Activated CD8-positive, alpha-beta memory T cell treated with anti-CD3 and anti-CD28 coated beads, Interleukin-2, amount 10 ng/mL, durations not matched to agents 7 days and 5 days (primary cell): ENCODE measurements at regions not wholly inside any gene's neighbourhood (a gene's known extent, or its start where the extent isn't known, plus 50 kb on each side); places are given as distances from the start of the nearest gene placed in this dataset.

ENCODE experiments used
- ATAC-seq: fragments of 150-1000 bp; cut with Tn5 transposase; one replicate; pipeline ENCODE4 v1.10.0; 2021; ENCODE audit warnings: moderate library complexity
- CTCF ChIA-PET: fragments of 350-600 bp; sonication (Branson Sonifier 250); formaldehyde crosslinking; loops from one replicate; lab custom pipeline; 2021; ENCODE audit warnings: antibody characterized with exemption; lab: Charles Lee
- DNase-seq: peaks from one replicate; pipeline ENCODE4 v3.0.0-alpha.2; 2020
- H3K27ac Mint-ChIP-seq: one replicate; pipeline ENCODE4 v1.8.0; 2021; ENCODE audit warnings: mild to moderate bottlenecking, mixed read lengths
- H3K27me3 Mint-ChIP-seq: one replicate; pipeline ENCODE4 v1.8.0; 2021; ENCODE audit warnings: mixed read lengths
- H3K36me3 Mint-ChIP-seq: one replicate; pipeline ENCODE4 v1.8.0; 2021; ENCODE audit warnings: mild to moderate bottlenecking, mixed read lengths
- H3K4me1 Mint-ChIP-seq: one replicate; pipeline ENCODE4 v1.8.0; 2021; ENCODE audit warnings: mixed read lengths
- H3K4me3 Mint-ChIP-seq: one replicate; pipeline ENCODE4 v1.8.0; 2021; ENCODE audit warnings: mild to moderate bottlenecking, moderate library complexity, mixed read lengths
- H3K9me3 Mint-ChIP-seq: one replicate; pipeline ENCODE4 v1.8.0; 2022; ENCODE audit warnings: low read depth, mixed read lengths

DNA sequence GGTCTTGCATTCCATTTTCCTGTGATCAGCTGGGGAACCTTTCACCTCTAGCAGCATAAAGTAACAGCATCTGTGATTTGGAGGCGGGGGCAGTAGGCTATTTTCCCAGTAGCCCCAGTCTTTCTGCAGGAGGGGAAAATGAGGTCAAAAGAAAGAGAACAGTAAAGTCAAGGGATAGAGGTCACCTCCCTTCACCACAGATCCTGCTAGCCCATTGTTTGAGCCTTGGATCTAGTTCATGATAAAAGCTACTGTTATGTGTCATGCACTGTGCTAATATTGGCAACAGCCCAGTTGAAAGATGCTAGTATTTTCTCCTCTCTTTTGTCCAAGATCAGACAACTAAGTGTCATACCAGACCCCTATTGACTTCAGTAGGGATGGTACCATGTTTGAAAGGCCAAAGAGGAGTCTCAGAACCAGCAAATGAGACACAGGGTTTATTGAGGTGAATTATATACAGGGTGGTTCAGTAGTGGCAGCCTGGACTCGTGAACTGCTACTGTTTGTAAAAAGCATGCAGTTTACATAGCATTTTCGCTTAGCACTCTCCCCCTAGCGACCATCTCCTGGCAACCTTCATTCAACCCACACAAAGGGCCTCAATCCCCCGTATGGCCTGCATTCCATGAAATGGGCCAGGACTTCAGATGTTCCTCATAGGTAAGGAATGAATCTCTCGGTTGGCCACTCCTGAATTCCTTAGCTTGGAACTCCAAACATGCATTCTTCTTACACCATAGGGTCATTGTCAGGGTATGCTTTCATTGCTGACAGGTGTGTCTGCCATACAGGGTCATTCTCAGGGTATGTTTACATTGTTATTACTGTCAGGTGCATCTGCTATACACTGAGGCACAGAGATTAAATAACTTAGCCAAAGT, 170.0 kb upstream of the FRMPD4 start:
- H3K4me3 Mint-ChIP-seq: no peak overlapping the region
- H3K27ac Mint-ChIP-seq: no peak overlapping the region
- CTCF ChIA-PET: no interaction called here
- ATAC-seq (no peak), DNase-seq (no peak)
- H3K9me3 Mint-ChIP-seq: no peaks in the 10 kb centered on the region
- H3K4me1 Mint-ChIP-seq: no peaks in the 10 kb centered on the region
- no peaks in the 10 kb centered on the region for H3K36me3 Mint-ChIP-seq
- H3K27me3 Mint-ChIP-seq: no peaks in the 10 kb centered on the region

DNA sequence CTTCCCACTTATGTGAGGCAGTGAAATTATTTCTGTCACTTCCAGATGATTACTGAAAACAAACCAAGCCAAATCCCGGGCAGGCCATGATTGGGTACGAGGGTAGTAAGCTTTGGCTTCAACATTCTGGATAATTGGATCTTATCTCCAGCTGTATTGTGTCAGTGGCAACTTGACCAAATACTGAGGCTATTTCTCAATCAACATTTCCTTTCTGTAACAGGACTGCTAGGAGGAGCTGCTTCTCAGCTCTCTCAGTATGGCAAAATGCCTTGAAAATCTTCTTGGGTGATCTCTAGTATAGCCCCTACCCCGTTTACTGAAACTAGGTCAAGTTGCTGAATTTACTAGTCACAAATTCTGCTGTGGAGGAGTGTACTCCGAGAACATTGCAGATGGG, 169.3 kb upstream of the FRMPD4 start:
- DNase-seq (no peak), ATAC-seq (no peak)
- no peak overlapping the region for H3K27ac Mint-ChIP-seq
- no peak overlapping the region for H3K4me3 Mint-ChIP-seq
- CTCF ChIA-PET: no interaction called here
- no peaks in the 10 kb centered on the region for H3K4me1 Mint-ChIP-seq
- no peaks in the 10 kb centered on the region for H3K36me3 Mint-ChIP-seq
- H3K27me3 Mint-ChIP-seq: no peaks in the 10 kb centered on the region
- no peaks in the 10 kb centered on the region for H3K9me3 Mint-ChIP-seq

GRCh38 chrX:11970578-11971359, 167.5 kb upstream of the FRMPD4 start:
- DNase-seq (no peak), ATAC-seq (no peak)
- CTCF ChIA-PET: no interaction called here
- Mint-ChIP-seq H3K4me1 (no peaks in the 10 kb centered on the region), H3K36me3 (no peaks in the 10 kb centered on the region), H3K27me3 (no peaks in the 10 kb centered on the region), H3K9me3 (no peaks in the 10 kb centered on the region), H3K27ac (no peak overlapping the region), H3K4me3 (no peak overlapping the region)

GRCh38 chrX:11976663-11977062, 161.6 kb upstream of the FRMPD4 start:
- Mint-ChIP-seq H3K27me3 (no peaks in the 10 kb centered on the region), H3K9me3 (no peaks in the 10 kb centered on the region), H3K27ac (no peak overlapping the region), H3K4me3 (no peak overlapping the region), H3K36me3 (no peaks in the 10 kb centered on the region), H3K4me1 (no peaks in the 10 kb centered on the region)
- DNase-seq (no peak), ATAC-seq (no peak)
- CTCF ChIA-PET: no interaction called here

DNA sequence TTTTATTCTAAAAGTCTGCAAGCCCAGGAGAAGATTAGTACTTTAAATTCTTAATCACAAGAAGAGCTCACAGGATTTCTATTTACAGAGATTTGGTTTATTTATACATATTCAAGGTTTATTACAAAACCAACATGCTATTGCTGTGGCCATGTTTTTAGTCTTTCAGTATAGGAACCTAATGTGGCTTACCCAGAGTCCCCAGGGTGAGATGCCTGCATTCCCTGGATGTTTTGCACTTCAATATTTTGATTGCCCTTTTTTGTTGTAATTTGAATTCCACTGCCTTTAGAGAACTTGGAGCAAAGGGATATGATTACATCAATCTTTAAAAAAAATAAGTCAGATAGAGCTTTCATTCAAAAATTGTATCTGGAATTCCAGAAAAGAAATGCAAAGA, 146.0 kb upstream of the FRMPD4 start:
- Mint-ChIP-seq H3K4me3 (no peak overlapping the region), H3K36me3 (no peaks in the 10 kb centered on the region), H3K27ac (no peak overlapping the region), H3K27me3 (no peaks in the 10 kb centered on the region), H3K4me1 (no peaks in the 10 kb centered on the region), H3K9me3 (no peaks in the 10 kb centered on the region)
- no peak for DNase-seq
- CTCF ChIA-PET: no interaction called here
- ATAC-seq: no peak

- ATAC-seq: no peak
- no peaks in the 10 kb centered on the region for H3K27me3 Mint-ChIP-seq
- no peaks in the 10 kb centered on the region for H3K9me3 Mint-ChIP-seq
- H3K4me3 Mint-ChIP-seq: no peak overlapping the region
- CTCF ChIA-PET: no interaction called here
- DNase-seq: no peak
- H3K27ac Mint-ChIP-seq: no peak overlapping the region
- H3K4me1 Mint-ChIP-seq: no peaks in the 10 kb centered on the region
- H3K36me3 Mint-ChIP-seq: no peaks in the 10 kb centered on the region
These were observed 143.1 kb upstream of the FRMPD4 start for GRCh38 chrX:11995146-11995545.

GRCh38 chrX:11996810-11997209, 141.5 kb upstream of the FRMPD4 start:
- no peak overlapping the region for H3K27ac Mint-ChIP-seq

GRCh38 chrX:11998944-11999343, 139.3 kb upstream of the FRMPD4 start:
- no peak overlapping the region for H3K27ac Mint-ChIP-seq
- H3K36me3 Mint-ChIP-seq: no peaks in the 10 kb centered on the region
- CTCF ChIA-PET: no interaction called here
- H3K4me3 Mint-ChIP-seq: no peak overlapping the region
- H3K4me1 Mint-ChIP-seq: no peaks in the 10 kb centered on the region
- no peak for DNase-seq
- H3K27me3 Mint-ChIP-seq: no peaks in the 10 kb centered on the region
- ATAC-seq: no peak
- H3K9me3 Mint-ChIP-seq: no peaks in the 10 kb centered on the region

More at GRCh38 chrX:11996810-11997209, 141.5 kb upstream of the FRMPD4 start:
- no peak for ATAC-seq
- Mint-ChIP-seq H3K27me3 (no peaks in the 10 kb centered on the region), H3K36me3 (no peaks in the 10 kb centered on the region), H3K4me3 (no peak overlapping the region), H3K4me1 (no peaks in the 10 kb centered on the region), H3K9me3 (no peaks in the 10 kb centered on the region)
- DNase-seq: no peak
- CTCF ChIA-PET: no interaction called here

DNA sequence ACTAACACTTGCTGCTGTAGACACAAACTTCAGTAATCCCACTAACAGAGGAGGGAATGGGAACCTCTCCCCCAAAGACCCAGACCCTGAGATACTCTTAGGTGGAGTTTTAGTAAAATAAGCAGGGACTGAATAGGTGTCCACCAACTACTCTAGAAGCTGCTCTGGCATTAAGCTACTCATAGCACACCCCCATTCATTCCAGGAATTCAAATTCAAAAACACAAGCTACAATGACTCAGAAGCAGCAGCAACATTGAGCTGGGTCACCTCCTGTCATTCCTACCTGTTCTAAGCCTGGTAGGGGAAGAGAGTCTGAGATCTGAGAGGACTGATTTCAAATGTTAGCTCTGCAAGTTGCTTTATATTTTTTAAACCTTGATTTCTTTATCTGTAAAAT, 135.4 kb upstream of the FRMPD4 start:
- CTCF ChIA-PET: no interaction called here

DNA sequence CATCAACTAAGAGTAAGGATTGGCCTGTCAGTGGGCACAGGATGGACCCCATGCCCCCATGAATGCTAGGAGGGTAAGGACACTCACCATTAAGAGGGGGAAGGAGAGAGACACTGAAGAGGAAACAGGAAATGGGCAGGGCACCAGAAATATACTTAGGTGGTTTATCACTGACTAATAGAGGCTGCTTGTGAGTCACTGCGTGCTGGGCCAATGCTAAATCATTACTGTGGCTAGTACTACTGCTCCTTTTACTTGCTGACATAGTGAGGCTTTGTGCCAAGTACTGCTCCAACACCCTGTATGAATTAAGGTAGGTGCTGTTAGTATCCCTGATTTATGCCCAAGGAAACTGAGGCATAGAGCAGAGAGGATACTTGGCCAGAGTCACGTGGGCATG, 130.4 kb upstream of the FRMPD4 start:
- Mint-ChIP-seq H3K4me1 (peaks cover 2% of the 10 kb centered on the region), H3K4me3 (no peak overlapping the region), H3K27me3 (no peaks in the 10 kb centered on the region), H3K36me3 (no peaks in the 10 kb centered on the region), H3K9me3 (no peaks in the 10 kb centered on the region), H3K27ac (no peak overlapping the region)
- no peak for ATAC-seq
- CTCF ChIA-PET: no interaction called here
- no peak for DNase-seq

More for the DNA sequence above, 135.4 kb upstream of the FRMPD4 start:
- Mint-ChIP-seq H3K27ac (no peak overlapping the region), H3K4me1 (peaks cover 2% of the 10 kb centered on the region), H3K9me3 (no peaks in the 10 kb centered on the region), H3K27me3 (no peaks in the 10 kb centered on the region), H3K36me3 (no peaks in the 10 kb centered on the region), H3K4me3 (no peak overlapping the region)
- no peak for ATAC-seq
- DNase-seq: no peak

DNA sequence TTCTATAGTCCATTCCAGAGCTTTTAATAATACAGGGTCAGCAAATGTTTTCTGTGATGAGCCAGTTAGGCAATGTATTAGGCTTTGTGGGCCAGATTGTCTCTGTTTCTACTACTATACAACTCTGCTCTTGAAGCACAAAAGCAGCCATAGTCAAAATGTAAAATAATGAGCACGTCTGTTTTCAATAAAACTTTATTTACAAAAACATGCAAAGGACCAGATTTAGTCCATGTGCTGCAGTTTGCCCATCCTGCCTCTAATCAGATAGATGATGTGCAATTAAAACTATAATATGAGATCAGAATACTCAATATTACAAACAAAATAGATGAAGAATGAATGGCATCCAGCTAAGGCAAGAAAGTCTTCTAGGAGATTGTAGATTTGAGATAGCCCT, 127.8 kb upstream of the FRMPD4 start:
- no peak overlapping the region for H3K4me3 Mint-ChIP-seq
- no peaks in the 10 kb centered on the region for H3K36me3 Mint-ChIP-seq
- peaks cover 2% of the 10 kb centered on the region for H3K4me1 Mint-ChIP-seq
- no peak overlapping the region for H3K27ac Mint-ChIP-seq
- no peaks in the 10 kb centered on the region for H3K27me3 Mint-ChIP-seq
- ATAC-seq: no peak
- CTCF ChIA-PET: no interaction called here
- no peaks in the 10 kb centered on the region for H3K9me3 Mint-ChIP-seq
- no peak for DNase-seq

DNA sequence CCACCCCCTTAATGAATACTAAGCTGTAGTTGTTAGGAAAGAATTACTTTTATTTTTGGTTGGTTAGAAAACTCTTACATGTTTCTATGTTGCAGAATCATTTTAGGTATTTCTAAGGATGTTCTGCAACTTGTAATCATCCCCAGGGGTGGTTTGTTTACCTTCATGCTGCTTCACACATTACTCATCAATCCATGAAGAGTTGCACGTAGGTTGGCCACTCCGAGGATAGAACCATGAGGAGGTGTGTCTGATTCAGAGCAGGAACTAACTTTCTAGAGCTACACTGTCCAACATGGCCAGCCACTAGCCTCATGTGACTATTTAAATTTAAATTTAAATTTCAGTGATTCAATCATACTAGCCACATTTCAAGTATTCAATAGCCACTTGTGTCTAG, 127.2 kb upstream of the FRMPD4 start:
- Mint-ChIP-seq H3K27ac (no peak overlapping the region), H3K4me3 (no peak overlapping the region), H3K36me3 (no peaks in the 10 kb centered on the region), H3K4me1 (peaks cover 2% of the 10 kb centered on the region), H3K27me3 (no peaks in the 10 kb centered on the region), H3K9me3 (no peaks in the 10 kb centered on the region)
- no peak for ATAC-seq
- CTCF ChIA-PET: no interaction called here
- DNase-seq: no peak

DNA sequence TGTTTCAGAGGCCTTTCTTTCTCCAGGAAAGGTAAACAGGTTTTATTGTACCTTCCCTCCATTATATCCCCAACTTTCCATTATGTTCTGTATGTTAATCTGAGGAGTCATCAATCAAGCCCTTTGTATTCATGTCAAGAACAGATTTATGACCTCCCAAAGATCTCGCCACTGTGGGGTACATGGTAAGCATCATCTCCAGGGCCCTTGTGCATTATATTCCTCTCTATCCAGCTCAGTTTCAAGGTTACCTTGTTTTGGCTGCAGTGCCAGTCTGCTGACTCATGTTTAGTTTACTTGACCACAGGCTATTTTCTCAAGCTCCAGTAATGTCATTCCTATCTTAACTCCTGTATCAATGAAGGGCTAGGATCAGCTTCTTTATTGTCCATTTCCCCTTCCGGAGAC, 125.1 kb upstream of the FRMPD4 start:
- Mint-ChIP-seq H3K9me3 (no peaks in the 10 kb centered on the region), H3K27me3 (no peaks in the 10 kb centered on the region), H3K4me3 (no peak overlapping the region), H3K36me3 (no peaks in the 10 kb centered on the region), H3K27ac (no peak overlapping the region), H3K4me1 (no peaks in the 10 kb centered on the region)
- CTCF ChIA-PET: no interaction called here
- ATAC-seq (no peak), DNase-seq (no peak)

DNA sequence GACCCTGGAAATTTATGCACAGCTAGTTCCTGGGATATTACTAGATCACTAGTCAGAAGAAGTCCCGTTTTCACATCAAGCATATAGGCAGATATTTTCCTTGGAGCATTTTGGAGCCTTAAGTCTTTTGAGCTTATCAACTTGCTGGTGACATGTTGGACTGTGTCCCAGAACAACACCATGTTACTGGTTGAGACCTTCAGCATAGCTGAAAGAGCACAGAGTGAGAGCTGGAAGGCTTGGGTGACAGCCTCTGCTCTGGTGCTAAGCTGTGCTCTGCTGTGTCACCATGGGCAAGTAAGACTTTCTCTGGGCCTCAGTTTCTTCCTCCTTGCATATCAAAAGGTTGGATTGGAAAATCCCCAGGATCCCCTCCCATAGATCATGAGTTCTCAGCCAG, 116.6 kb upstream of the FRMPD4 start:
- CTCF ChIA-PET: no interaction called here

More for the DNA sequence above, 116.6 kb upstream of the FRMPD4 start:
- H3K4me3 Mint-ChIP-seq: no peak overlapping the region
- DNase-seq (no peak), ATAC-seq (no peak)
- no peak overlapping the region for H3K27ac Mint-ChIP-seq
- H3K36me3 Mint-ChIP-seq: no peaks in the 10 kb centered on the region
- no peaks in the 10 kb centered on the region for H3K9me3 Mint-ChIP-seq
- no peaks in the 10 kb centered on the region for H3K27me3 Mint-ChIP-seq
- H3K4me1 Mint-ChIP-seq: no peaks in the 10 kb centered on the region
